ENCODE measurements at regions not wholly inside any gene's neighbourhood (a gene's known extent, or its start where the extent isn't known, plus 50 kb on each side); places are given as distances from the start of the nearest gene placed in this dataset.

GRCh38 chr2:177322801-177323261 lies 58.3 kb upstream of the NFE2L2 start:
- TF ChIP-seq CTCF (IDR thresholded peaks at IDR 0.05; ENCODE audit: poor library complexity) (no peak), EZH2 (IDR thresholded peaks at IDR 0.05; ENCODE audit: borderline replicate concordance) (no peak)
